Tibial nerve (tissue), 4 donors: ENCODE measurements at regions not wholly inside any gene's neighbourhood (a gene's known extent, or its start where the extent isn't known, plus 50 kb on each side); places are given as distances from the start of the nearest gene placed in this dataset.

Source experiments
- DNase-seq, 2 donors: peaks; one replicate each; pipeline ENCODE4 v3.0.0-alpha.2; 2019; ENCODE audit warnings: low spot score in 2 of 2
- H3K27ac ChIP-seq, 4 donors: fragments of 200-600 bp; sonication (generic) in 3 of 4; one replicate each; pipeline ENCODE4 v1.5.1; 2017 to 2019; ENCODE audit warnings: mild to moderate bottlenecking in 1 of 4
- H3K27me3 ChIP-seq, 2 donors: fragments of 200-600 bp; sonication (generic) in 1 of 2; one replicate each; pipeline versions ENCODE4 v1.5.1 to v1.6.0; 2017 to 2019
- H3K36me3 ChIP-seq, 3 donors: fragments of 200-600 bp; sonication (generic); one replicate each; pipeline ENCODE4 v1.5.1; 2018 to 2019
- H3K4me1 ChIP-seq, 4 donors: fragments of 200-600 bp; sonication (generic) in 3 of 4; one replicate each; pipeline ENCODE4 v1.5.1; 2017 to 2019
- H3K4me3 ChIP-seq, 4 donors: fragments of 200-600 bp; sonication (generic) in 3 of 4; one replicate each; pipeline ENCODE4 v1.5.1; 2017 to 2019; ENCODE audit warnings: mild to moderate bottlenecking in 1 of 4, moderate library complexity in 1 of 4
- H3K9me3 ChIP-seq, 4 donors: fragments of 200-600 bp; sonication (generic) in 3 of 4; one replicate each; pipeline ENCODE4 v1.5.1; 2017 to 2019
- CTCF ChIP-seq, 5 experiments: fragments of 200-600 bp in 3 of 5; fragments of 450-650 bp in 2 of 5; sonication (generic) in 3 of 5; IDR thresholded peaks; one replicate each; pipeline ENCODE4 v1.5.1; 2016 to 2019; ENCODE audit warnings: antibody characterized with exemption in 5 of 5, mild to moderate bottlenecking in 3 of 5, moderate library complexity in 2 of 5
- EP300 ChIP-seq, 2 donors: sonication (generic); formaldehyde crosslinking; IDR thresholded peaks; one replicate each; pipeline ENCODE4 v1.6.1; 2017; ENCODE audit warnings: antibody characterized with exemption in 2 of 2, mild to moderate bottlenecking in 1 of 2
- POLR2A ChIP-seq, 2 donors: fragments of 450-650 bp; IDR thresholded peaks; one replicate each; pipeline ENCODE4 v1.6.1; 2017; ENCODE audit warnings: antibody characterized with exemption in 2 of 2, mild to moderate bottlenecking in 2 of 2, moderate library complexity in 2 of 2
- WGBS, 2 donors: methylation state at CpG; one replicate each; pipeline ENCODE4 v1.1.5; 2018; 5-methylcytosine and 5-hydroxymethylcytosine counted together

- Histone ChIP-seq H3K9me3 (peaks cover 0 to 6% (median 2%) of the 10 kb centered on the region in 4 donors), H3K27me3 (no peaks in the 10 kb centered on the region), H3K27ac (no peak overlapping the region), H3K36me3 (no peaks in the 10 kb centered on the region), H3K4me3 (no peak overlapping the region), H3K4me1 (no peaks in the 10 kb centered on the region)
- TF ChIP-seq EP300 (IDR thresholded peaks at IDR 0.05) (no peak), POLR2A (IDR thresholded peaks at IDR 0.05) (no peak), CTCF (IDR thresholded peaks at IDR 0.05) (no peak)
- 80 to 85% methylated on average over 8 of the region's 8 CpGs for WGBS, 2 donors
- no peak for DNase-seq
Observed at GRCh38 chr2:228613133-228613850, 431.8 kb upstream of the SPHKAP start.

- Histone ChIP-seq H3K9me3 (peaks cover 0 to 16% (median 2%) of the 10 kb centered on the region in 4 donors), H3K27me3 (no peaks in the 10 kb centered on the region), H3K27ac (no peak overlapping the region), H3K4me3 (no peak overlapping the region), H3K36me3 (no peaks in the 10 kb centered on the region), H3K4me1 (no peaks in the 10 kb centered on the region)
- WGBS, 2 donors: 92 to 93% methylated on average over 1 of the region's 1 CpG
- TF ChIP-seq POLR2A (IDR thresholded peaks at IDR 0.05): no peak
- no peak for TF ChIP-seq CTCF (IDR thresholded peaks at IDR 0.05)
- no peak for TF ChIP-seq EP300 (IDR thresholded peaks at IDR 0.05)
- DNase-seq: no peak
Observed at GRCh38 chr2:228611171-228611570, 429.7 kb upstream of the SPHKAP start.

GRCh38 chr2:228602288-228602687 is 420.8 kb upstream of the SPHKAP start:
- Histone ChIP-seq H3K27ac (no peak overlapping the region), H3K4me3 (no peak overlapping the region), H3K27me3 (no peaks in the 10 kb centered on the region), H3K9me3 (peaks cover 0 to 1% (median 0%) of the 10 kb centered on the region in 4 donors), H3K36me3 (no peaks in the 10 kb centered on the region), H3K4me1 (no peaks in the 10 kb centered on the region)
- TF ChIP-seq CTCF (IDR thresholded peaks at IDR 0.05): no peak
- no peak for DNase-seq
- WGBS, 2 donors: 63 to 72% methylated on average over 2 of the region's 2 CpGs

- H3K27ac ChIP-seq: no peak overlapping the region
- no peak overlapping the region for H3K4me3 ChIP-seq
- H3K36me3 ChIP-seq: no peaks in the 10 kb centered on the region
- TF ChIP-seq POLR2A (IDR thresholded peaks at IDR 0.05) (no peak), CTCF (IDR thresholded peaks at IDR 0.05) (no peak), EP300 (IDR thresholded peaks at IDR 0.05) (no peak)
- no peak for DNase-seq
- H3K4me1 ChIP-seq: no peaks in the 10 kb centered on the region
- no peaks in the 10 kb centered on the region for H3K9me3 ChIP-seq
- no peaks in the 10 kb centered on the region for H3K27me3 ChIP-seq
- WGBS, 2 donors: 71 to 85% methylated on average over 2 of the region's 2 CpGs
Observed at GRCh38 chr2:228600265-228600664, 418.8 kb upstream of the SPHKAP start.

- TF ChIP-seq EP300 (IDR thresholded peaks at IDR 0.05) (no peak), CTCF (IDR thresholded peaks at IDR 0.05) (no peak), POLR2A (IDR thresholded peaks at IDR 0.05) (no peak)
- H3K4me3 ChIP-seq: no peak overlapping the region
- H3K9me3 ChIP-seq: no peaks in the 10 kb centered on the region
- H3K27ac ChIP-seq: no peak overlapping the region
- no peaks in the 10 kb centered on the region for H3K27me3 ChIP-seq
- DNase-seq: no peak
- H3K36me3 ChIP-seq: no peaks in the 10 kb centered on the region
- H3K4me1 ChIP-seq: no peaks in the 10 kb centered on the region
- 89 to 93% methylated on average over 1 of the region's 1 CpG for WGBS, 2 donors
Observed at GRCh38 chr2:228599781-228600180, 418.3 kb upstream of the SPHKAP start.
